Testis (tissue), 2 donors: ENCODE measurements at regions not wholly inside any gene's neighbourhood (a gene's known extent, or its start where the extent isn't known, plus 50 kb on each side); places are given as distances from the start of the nearest gene placed in this dataset.

ENCODE experiments used
- POLR2A ChIP-seq: fragments of 450-650 bp; IDR thresholded peaks from one replicate; pipeline ENCODE4 v1.6.1; 2017; ENCODE audit warnings: antibody characterized with exemption, mild to moderate bottlenecking, moderate library complexity
- TF ChIP-seq, protein P1 (sequence below), 3 experiments: fragments of 450-650 bp in 2 of 3; fragments of 200-600 bp in 1 of 3; sonication (generic) in 1 of 3; IDR thresholded peaks; one replicate each; pipeline ENCODE4 v1.5.1; 2016 to 2019; ENCODE audit warnings: antibody characterized with exemption in 3 of 3, mild to moderate bottlenecking in 2 of 3, moderate library complexity in 1 of 3

GRCh38 chr14:40133463-40133862 is 701.2 kb upstream of the FBXO33 start:
- TF ChIP-seq, protein P1, sequence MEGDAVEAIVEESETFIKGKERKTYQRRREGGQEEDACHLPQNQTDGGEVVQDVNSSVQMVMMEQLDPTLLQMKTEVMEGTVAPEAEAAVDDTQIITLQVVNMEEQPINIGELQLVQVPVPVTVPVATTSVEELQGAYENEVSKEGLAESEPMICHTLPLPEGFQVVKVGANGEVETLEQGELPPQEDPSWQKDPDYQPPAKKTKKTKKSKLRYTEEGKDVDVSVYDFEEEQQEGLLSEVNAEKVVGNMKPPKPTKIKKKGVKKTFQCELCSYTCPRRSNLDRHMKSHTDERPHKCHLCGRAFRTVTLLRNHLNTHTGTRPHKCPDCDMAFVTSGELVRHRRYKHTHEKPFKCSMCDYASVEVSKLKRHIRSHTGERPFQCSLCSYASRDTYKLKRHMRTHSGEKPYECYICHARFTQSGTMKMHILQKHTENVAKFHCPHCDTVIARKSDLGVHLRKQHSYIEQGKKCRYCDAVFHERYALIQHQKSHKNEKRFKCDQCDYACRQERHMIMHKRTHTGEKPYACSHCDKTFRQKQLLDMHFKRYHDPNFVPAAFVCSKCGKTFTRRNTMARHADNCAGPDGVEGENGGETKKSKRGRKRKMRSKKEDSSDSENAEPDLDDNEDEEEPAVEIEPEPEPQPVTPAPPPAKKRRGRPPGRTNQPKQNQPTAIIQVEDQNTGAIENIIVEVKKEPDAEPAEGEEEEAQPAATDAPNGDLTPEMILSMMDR (IDR thresholded peaks at IDR 0.05), result no peak
- TF ChIP-seq POLR2A, result no peak
